ENCODE measurements at regions not wholly inside any gene's neighbourhood (a gene's known extent, or its start where the extent isn't known, plus 50 kb on each side); places are given as distances from the start of the nearest gene placed in this dataset.

- no peak for DNase-seq (ENCODE audit: low spot score)
Observed at GRCh38 chr2:116645155-116645554, 1169.3 kb upstream of the DDX18 start.

DNA sequence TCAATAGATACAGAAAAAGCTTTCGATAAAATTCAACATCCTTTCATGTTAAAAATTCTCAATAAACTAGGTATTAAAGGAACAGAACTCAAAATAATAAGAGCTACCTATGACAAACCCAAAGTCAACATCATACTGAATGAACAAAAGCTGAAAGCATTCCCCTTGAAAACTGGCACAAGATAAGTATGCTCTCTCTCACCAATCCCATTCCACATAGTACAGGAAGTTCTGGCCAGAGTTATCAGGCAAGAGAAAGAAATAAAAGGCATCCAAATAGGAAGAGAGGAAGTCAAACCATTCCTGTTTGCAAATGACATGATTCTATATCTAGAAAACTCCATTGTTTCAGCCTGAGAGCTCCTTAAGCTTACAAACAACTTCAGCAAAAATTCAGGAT lies 1145.8 kb upstream of the DDX18 start:
- DNase-seq (ENCODE audit: low spot score): no peak

GRCh38 chr2:116669782-116670181 lies 1144.7 kb upstream of the DDX18 start:
- DNase-seq (ENCODE audit: low spot score): no peak

- DNase-seq (ENCODE audit: low spot score): no peak
Observed at GRCh38 chr2:116674188-116674587, 1140.3 kb upstream of the DDX18 start.

- DNase-seq (ENCODE audit: low spot score): no peak
Observed at GRCh38 chr2:116676776-116677175, 1137.7 kb upstream of the DDX18 start.

DNA sequence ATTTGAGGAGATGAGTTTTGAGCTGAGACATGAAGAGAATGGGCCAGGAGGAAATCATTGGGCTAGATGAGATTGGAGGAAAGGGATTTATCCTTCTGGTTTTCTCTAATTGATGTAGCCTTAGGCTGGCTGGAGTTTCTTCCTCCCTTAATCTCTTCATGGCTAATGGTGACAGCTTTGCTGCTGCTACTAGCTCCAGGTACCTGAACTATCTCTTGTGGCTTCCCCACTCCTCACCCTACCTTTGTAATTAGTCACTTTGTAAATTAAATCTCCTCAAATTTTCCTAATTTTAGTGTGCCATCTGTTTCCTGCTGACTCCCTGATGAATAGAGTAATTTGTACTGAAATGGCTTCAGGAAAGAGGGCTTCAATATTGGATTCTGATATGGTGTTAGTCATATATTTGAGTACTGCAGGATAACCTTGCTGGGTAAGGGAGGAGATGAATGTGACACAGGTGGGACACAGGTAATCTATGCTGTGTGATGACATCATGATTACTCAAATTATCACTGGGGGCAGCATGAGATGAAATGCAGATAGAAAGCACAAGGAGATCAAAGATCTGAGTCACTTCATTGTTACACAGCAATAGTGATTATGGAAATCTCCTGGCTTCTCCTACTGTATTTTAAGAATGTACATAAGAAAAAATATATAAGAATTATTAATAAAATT lies 1134.1 kb upstream of the DDX18 start:
- DNase-seq (ENCODE audit: low spot score): no peak

DNA sequence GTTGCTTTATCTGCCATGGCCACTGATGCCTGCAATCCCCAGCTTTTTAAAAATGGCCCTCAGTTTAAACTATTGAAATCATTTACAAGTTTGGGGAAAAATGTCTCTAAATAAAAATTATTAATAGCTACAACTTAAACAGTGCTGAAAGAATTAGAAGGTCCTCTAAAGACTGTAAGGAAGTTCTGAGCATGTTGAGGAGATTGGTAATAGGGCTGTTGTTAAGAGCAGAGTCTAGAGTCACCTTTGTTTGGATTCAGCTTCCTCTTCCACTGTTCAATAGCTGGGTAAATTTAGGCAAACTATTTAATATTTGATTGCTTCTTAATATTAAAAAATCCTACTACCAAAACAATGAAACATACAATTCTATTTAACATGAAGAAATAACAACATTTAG lies 1127.1 kb upstream of the DDX18 start:
- DNase-seq (ENCODE audit: low spot score): no peak

DNA sequence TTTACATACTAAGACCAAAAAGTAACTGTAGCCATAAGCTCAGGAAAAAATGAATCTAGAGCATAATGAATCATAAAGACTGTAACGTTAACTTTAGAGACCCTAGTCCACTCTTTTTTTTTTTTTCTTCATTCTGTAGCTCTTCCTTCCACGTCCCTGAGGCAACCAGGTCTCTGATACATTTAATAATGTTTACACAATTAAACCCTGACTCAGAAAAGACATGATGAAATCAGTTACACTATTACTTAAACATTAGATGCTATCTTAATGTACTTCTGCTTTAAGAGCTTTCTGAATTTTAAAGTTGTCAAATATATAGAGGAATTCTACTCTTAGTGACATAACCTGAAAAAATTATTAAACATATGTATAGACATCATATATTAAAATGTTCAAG lies 1121.5 kb upstream of the DDX18 start:
- no peak for DNase-seq (ENCODE audit: low spot score)

- no peak for DNase-seq (ENCODE audit: low spot score)
Observed at GRCh38 chr2:116696223-116696622, 1118.3 kb upstream of the DDX18 start.

- DNase-seq (ENCODE audit: low spot score): no peak
Observed at GRCh38 chr2:116696903-116697302, 1117.6 kb upstream of the DDX18 start.

- no peak for DNase-seq (ENCODE audit: low spot score)
Observed at GRCh38 chr2:116706396-116706795, 1108.1 kb upstream of the DDX18 start.

DNA sequence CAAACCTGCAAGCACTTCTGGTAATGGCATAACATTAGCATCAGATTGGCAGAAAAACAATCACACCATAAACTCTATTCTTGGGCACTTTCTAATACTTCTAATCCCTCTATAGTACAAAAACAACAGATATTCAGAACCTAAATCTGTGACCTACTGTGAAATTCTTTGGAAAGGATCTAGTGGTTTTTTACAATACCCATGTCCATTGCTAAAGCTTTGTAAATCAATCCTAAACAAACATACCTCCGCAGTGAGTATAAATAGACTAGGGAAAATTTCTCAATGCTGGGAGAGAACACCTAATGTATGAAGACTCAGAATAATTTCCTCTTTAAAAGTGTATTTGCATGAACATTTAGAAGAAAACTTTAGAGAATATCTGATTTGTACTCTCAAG lies 1098.5 kb upstream of the DDX18 start:
- no peak for DNase-seq (ENCODE audit: low spot score)

DNA sequence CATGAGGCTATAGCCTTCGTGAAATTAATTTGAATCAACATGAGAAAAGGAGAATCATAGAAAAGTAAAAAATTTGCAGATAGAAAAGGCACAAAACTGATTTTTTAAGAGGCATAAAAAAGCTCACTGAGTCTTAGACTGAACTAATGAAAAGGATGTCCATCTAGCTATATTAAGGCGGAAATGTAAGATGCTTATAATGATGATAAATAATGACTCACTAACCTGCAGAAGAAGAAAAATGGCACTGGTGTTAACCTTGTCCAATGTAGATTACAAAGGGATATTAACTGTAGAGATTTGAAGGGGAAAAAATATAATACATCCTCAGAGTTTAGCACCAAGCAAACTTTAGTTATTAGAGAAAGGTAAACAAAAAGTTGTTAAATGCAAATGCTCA lies 1098.0 kb upstream of the DDX18 start:
- DNase-seq (ENCODE audit: low spot score): no peak

DNA sequence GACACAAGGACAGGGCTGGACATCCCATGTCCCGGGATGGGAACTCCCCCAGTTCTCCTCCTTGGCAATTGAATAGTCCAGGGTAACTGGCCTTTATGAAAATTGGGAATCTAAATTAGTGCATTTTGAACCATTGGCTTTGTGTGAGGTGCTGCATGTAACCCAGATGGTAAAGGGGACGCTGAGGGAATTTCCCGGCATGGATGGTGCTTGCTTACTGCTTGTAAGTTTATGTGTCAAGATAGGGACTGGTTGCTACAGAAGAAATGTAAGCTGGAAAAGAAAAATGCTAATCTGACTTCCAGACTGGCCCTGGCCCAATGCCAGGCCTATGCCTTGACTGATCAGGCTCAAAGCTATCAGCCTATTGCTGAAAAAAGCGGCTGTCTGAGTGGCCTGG lies 1096.7 kb upstream of the DDX18 start:
- no peak for DNase-seq (ENCODE audit: low spot score)

- no peak for DNase-seq (ENCODE audit: low spot score)
Observed at GRCh38 chr2:116718451-116718850, 1096.0 kb upstream of the DDX18 start.

- no peak for DNase-seq (ENCODE audit: low spot score)
Observed at GRCh38 chr2:116719836-116720235, 1094.7 kb upstream of the DDX18 start.

- no peak for DNase-seq (ENCODE audit: low spot score)
Observed at GRCh38 chr2:116724550-116724949, 1089.9 kb upstream of the DDX18 start.

DNA sequence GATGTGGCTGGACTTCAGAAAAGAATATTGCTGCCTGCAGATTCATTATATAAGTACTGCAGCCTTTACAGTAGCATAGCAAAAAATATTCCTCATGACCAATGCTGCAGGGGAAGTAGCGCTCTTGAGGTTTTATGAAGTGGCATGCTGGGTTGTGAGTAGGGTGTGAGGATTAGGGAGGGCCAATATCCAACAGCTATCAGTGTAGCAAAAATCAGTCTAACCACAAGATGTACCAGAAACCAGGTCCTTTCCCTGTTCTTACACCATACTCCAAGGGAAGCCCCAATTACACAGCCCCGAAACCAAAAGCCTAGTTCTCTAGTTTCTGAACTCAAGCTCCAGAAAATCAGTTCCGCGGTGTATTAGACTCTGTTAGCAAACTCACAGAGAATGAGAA lies 1082.2 kb upstream of the DDX18 start:
- DNase-seq (ENCODE audit: low spot score): no peak

DNA sequence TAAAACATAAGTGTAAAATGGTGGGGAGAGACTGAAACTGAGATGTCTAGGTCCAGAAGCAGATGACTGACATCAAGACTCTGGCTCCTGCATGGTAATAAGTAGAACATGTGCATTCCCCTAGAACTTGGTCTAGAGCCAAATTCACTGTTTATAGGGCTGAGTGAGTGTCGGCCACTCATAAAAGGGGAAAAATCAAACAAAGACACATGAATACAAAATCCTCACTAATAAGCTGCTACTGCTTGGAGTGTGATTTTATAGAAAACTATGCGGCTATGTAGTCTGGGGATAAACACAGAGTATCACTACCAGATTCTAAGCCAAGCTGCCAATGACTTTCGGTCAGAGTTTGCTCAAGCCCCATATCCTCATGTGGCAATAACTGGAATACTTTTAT lies 1080.8 kb upstream of the DDX18 start:
- DNase-seq (ENCODE audit: low spot score): no peak

GRCh38 chr2:116737951-116738350 lies 1076.5 kb upstream of the DDX18 start:
- DNase-seq (ENCODE audit: low spot score): no peak

- DNase-seq (ENCODE audit: low spot score): no peak
Observed at GRCh38 chr2:116747103-116747502, 1067.4 kb upstream of the DDX18 start.

DNA sequence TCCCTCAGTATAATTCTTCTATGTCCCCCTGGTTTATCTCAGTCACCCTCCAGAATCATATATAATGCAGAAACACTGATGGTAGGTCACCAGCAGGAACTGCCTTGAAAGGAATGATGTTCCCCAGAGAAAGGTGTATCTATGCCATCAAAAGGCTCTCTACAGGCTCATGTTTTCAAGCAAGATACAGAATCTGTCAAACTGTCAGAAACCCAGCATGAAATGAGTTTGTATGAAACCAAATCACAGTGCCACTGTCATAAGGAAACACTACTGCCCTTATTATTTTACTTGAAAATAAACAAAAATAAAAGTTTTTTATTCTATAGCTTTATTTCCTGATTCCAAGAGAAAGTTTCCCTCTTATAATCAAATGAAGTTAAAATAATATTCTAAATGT lies 1064.5 kb upstream of the DDX18 start:
- DNase-seq (ENCODE audit: low spot score): no peak

GRCh38 chr2:116754381-116755101 lies 1060.0 kb upstream of the DDX18 start:
- no peak for DNase-seq (ENCODE audit: low spot score)

GRCh38 chr2:116761864-116762263 lies 1052.6 kb upstream of the DDX18 start:
- DNase-seq (ENCODE audit: low spot score): no peak

Data from COLO829 (cell line).